Astrocyte (in vitro differentiated cells and primary cell): ENCODE measurements at regions not wholly inside any gene's neighbourhood (a gene's known extent, or its start where the extent isn't known, plus 50 kb on each side); places are given as distances from the start of the nearest gene placed in this dataset.

Source experiments
- DNase-seq: peaks from one replicate; pipeline ENCODE4 v3.0.0-alpha.2; 2010; ENCODE audit warnings: low read depth
- FAIRE-seq: peaks from 2 replicates; lab custom pipeline; 2011; peaks lifted over from hg19 to GRCh38; lab: Jason Lieb, UNC
- H2AFZ ChIP-seq: 2 replicates; pipeline ENCODE4 v1.6.0; 2012; ENCODE audit warnings: low read depth, low read length, inconsistent platforms
- H3K27ac ChIP-seq: 2 replicates; pipeline ENCODE4 v1.5.1; 2011; ENCODE audit warnings: low read depth, low read length, inconsistent platforms
- H3K27me3 ChIP-seq: 2 replicates; pipeline ENCODE4 v1.6.0; 2011; ENCODE audit warnings: low read length, inconsistent platforms; ENCODE audit not compliant: insufficient read depth
- H3K36me3 ChIP-seq: 2 replicates; pipeline ENCODE4 v1.5.1; 2011; ENCODE audit warnings: low read length, inconsistent platforms; ENCODE audit not compliant: insufficient read depth
- H3K4me1 ChIP-seq: 2 replicates; pipeline ENCODE4 v1.5.1; 2011; ENCODE audit warnings: low read length, inconsistent platforms; ENCODE audit not compliant: insufficient read depth
- H3K4me2 ChIP-seq: 2 replicates; pipeline ENCODE4 v1.6.0; 2012; ENCODE audit warnings: low read length, inconsistent platforms
- H3K4me3 ChIP-seq: 2 replicates; pipeline ENCODE4 v1.5.1; 2011; ENCODE audit warnings: low read depth, mild to moderate bottlenecking, low read length, inconsistent platforms; ENCODE audit not compliant: insufficient read depth
- H3K79me2 ChIP-seq: 2 replicates; pipeline ENCODE4 v1.6.0; 2012; ENCODE audit warnings: mild to moderate bottlenecking, low read length, inconsistent platforms; ENCODE audit not compliant: insufficient read depth
- H3K9ac ChIP-seq: 2 replicates; pipeline ENCODE4 v1.6.0; 2012; ENCODE audit warnings: mild to moderate bottlenecking, low read length, inconsistent platforms
- H3K9me3 ChIP-seq: 2 replicates; pipeline ENCODE4 v1.5.1; 2012; ENCODE audit warnings: low read depth, mild to moderate bottlenecking, low read length, inconsistent platforms; ENCODE audit not compliant: insufficient read depth
- H4K20me1 ChIP-seq: 2 replicates; pipeline ENCODE4 v1.6.0; 2012; ENCODE audit warnings: low read length, inconsistent platforms; ENCODE audit not compliant: insufficient read depth
- H3K27ac Mint-ChIP-seq: one replicate; pipeline ENCODE4 v1.8.0; 2021; ENCODE audit warnings: mild to moderate bottlenecking, mixed read lengths; ENCODE audit not compliant: unreplicated experiment
- H3K27me3 Mint-ChIP-seq: one replicate; pipeline ENCODE4 v1.8.0; 2021; ENCODE audit warnings: low read depth, mixed read lengths; ENCODE audit not compliant: unreplicated experiment
- H3K36me3 Mint-ChIP-seq: one replicate; pipeline ENCODE4 v1.8.0; 2021; ENCODE audit warnings: low read depth, mixed read lengths; ENCODE audit not compliant: unreplicated experiment
- H3K4me1 Mint-ChIP-seq: one replicate; pipeline ENCODE4 v1.8.0; 2021; ENCODE audit warnings: low read depth, mixed read lengths; ENCODE audit not compliant: unreplicated experiment
- H3K4me3 Mint-ChIP-seq: one replicate; pipeline ENCODE4 v1.8.0; 2021; ENCODE audit warnings: mild to moderate bottlenecking, moderate library complexity, mixed read lengths; ENCODE audit not compliant: unreplicated experiment
- H3K9me3 Mint-ChIP-seq: one replicate; pipeline ENCODE4 v1.8.0; 2021; ENCODE audit warnings: mild to moderate bottlenecking, mixed read lengths; ENCODE audit not compliant: unreplicated experiment
- CTCF ChIP-seq: IDR thresholded peaks from 2 replicates; pipeline ENCODE4 v1.5.1; 2011; ENCODE audit warnings: low read depth, mild to moderate bottlenecking, inconsistent platforms, low read length, moderate library complexity; ENCODE audit not compliant: insufficient read depth
- EZH2 ChIP-seq: IDR thresholded peaks from 2 replicates; pipeline ENCODE4 v1.6.1; 2012; ENCODE audit warnings: mild to moderate bottlenecking, low read length, inconsistent platforms; ENCODE audit not compliant: insufficient read depth

GRCh38 chr2:2872309-2872617 lies 505.4 kb downstream of the EIPR1 start:
- H3K27ac Mint-ChIP-seq = no peak overlapping the region
- no peak for FAIRE-seq
- peaks cover 29% of the 10 kb centered on the region for H3K27me3 Mint-ChIP-seq
- Histone ChIP-seq H4K20me1 (no peaks in the 10 kb centered on the region), H3K4me3 (no peak overlapping the region), H3K27ac (no peak overlapping the region), H3K9ac (no peak overlapping the region), H3K9me3 (no peaks in the 10 kb centered on the region), H3K36me3 (no peaks in the 10 kb centered on the region), H2AFZ (no peak overlapping the region), H3K27me3 (no peaks in the 10 kb centered on the region), H3K4me2 (no peak overlapping the region), H3K4me1 (no peaks in the 10 kb centered on the region), H3K79me2 (no peaks in the 10 kb centered on the region)
- no peaks in the 10 kb centered on the region for H3K9me3 Mint-ChIP-seq
- no peaks in the 10 kb centered on the region for H3K4me1 Mint-ChIP-seq
- TF ChIP-seq EZH2 = no peak
- TF ChIP-seq CTCF = no peak
- no peak for DNase-seq
- H3K4me3 Mint-ChIP-seq = no peak overlapping the region
- no peaks in the 10 kb centered on the region for H3K36me3 Mint-ChIP-seq

DNA sequence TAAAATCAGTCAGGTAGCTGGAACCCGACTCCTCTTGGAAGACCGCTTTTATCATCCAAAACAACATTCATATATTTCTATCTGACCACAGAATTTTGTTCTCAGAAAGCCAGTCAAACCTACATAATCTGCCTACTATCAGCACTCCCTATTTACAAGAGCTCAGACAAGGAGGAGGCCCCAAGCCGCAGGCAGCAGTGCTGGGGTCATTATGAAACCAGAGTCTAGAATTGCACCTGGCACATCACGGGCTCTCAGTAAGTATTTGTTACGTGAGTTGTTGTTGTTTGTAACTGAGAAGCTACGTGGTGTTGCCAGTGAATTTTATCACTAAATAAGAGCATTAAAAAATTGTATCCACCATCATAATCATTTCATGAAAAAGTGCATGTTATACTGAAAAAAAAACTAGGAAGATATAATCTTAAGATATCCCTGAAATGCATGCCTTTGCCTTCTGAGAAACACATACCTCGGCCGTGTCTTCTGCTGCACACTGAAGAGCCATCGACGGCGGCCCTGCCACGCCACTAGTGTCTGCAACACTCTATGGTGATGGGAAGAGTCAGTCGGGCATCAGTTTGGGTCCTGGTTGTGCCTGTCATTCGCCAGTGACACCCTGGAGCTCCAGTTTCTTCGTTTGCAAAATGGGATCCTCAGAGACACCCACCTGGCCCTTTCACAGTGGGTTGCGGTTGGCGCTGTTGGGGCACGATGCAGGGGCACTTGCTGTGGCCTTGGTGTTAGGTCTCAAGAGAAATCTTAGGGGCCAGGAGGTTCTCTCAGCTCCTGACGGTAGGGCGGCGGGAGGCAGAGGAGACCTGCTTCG lies 505.9 kb downstream of the EIPR1 start:
- H3K4me3 ChIP-seq = no peak overlapping the region
- no peak overlapping the region for H3K27ac Mint-ChIP-seq
- no peak overlapping the region for H3K9ac ChIP-seq
- no peak for FAIRE-seq
- no peaks in the 10 kb centered on the region for H3K9me3 ChIP-seq
- H3K27me3 ChIP-seq = no peaks in the 10 kb centered on the region
- H3K4me2 ChIP-seq = no peak overlapping the region
- no peak overlapping the region for H3K27ac ChIP-seq
- no peaks in the 10 kb centered on the region for H3K36me3 ChIP-seq
- H3K4me1 Mint-ChIP-seq = no peaks in the 10 kb centered on the region
- TF ChIP-seq CTCF = no peak
- no peak for TF ChIP-seq EZH2
- H3K36me3 Mint-ChIP-seq = no peaks in the 10 kb centered on the region
- H3K9me3 Mint-ChIP-seq = no peaks in the 10 kb centered on the region
- DNase-seq = no peak
- H4K20me1 ChIP-seq = no peaks in the 10 kb centered on the region
- H3K79me2 ChIP-seq = no peaks in the 10 kb centered on the region
- H2AFZ ChIP-seq = no peak overlapping the region
- H3K27me3 Mint-ChIP-seq = peaks cover 31% of the 10 kb centered on the region
- H3K4me1 ChIP-seq = no peaks in the 10 kb centered on the region
- no peak overlapping the region for H3K4me3 Mint-ChIP-seq

DNA sequence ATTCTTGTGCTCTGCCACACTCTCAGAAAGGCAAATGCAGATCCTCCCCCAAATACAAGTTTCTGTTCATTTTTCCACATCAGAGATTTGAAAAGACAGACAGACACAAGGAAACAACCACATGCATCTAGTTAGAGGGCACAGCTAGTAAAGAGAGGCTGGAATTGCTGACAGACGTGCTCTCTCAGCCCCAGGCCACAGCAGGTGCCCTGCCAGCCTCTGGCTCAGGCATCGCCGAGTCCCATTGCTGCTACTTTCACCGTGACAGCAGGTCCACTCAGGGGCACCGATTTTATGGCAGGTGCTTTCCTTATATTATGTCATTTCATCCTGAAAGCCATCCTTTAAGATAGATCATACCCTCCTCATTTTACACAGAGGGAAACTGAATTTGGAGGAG lies 507.5 kb downstream of the EIPR1 start:
- DNase-seq (no peak), FAIRE-seq (no peak)
- no peak overlapping the region for H2AFZ ChIP-seq
- H3K36me3 ChIP-seq = no peaks in the 10 kb centered on the region
- Mint-ChIP-seq H3K27ac (no peak overlapping the region), H3K9me3 (no peaks in the 10 kb centered on the region), H3K36me3 (no peaks in the 10 kb centered on the region), H3K4me1 (no peaks in the 10 kb centered on the region), H3K27me3 (peaks cover 35% of the 10 kb centered on the region), H3K4me3 (no peak overlapping the region)
- no peaks in the 10 kb centered on the region for H3K79me2 ChIP-seq
- no peaks in the 10 kb centered on the region for H3K9me3 ChIP-seq
- no peaks in the 10 kb centered on the region for H4K20me1 ChIP-seq
- no peak overlapping the region for H3K4me3 ChIP-seq
- H3K4me1 ChIP-seq = no peaks in the 10 kb centered on the region
- no peak overlapping the region for H3K9ac ChIP-seq
- TF ChIP-seq EZH2 (no peak), CTCF (no peak)
- H3K4me2 ChIP-seq = no peak overlapping the region
- no peak overlapping the region for H3K27ac ChIP-seq
- no peaks in the 10 kb centered on the region for H3K27me3 ChIP-seq
